ENCODE measurements at regions not wholly inside any gene's neighbourhood (a gene's known extent, or its start where the extent isn't known, plus 50 kb on each side); places are given as distances from the start of the nearest gene placed in this dataset.
"Not testable (repeated sequence)": the region's sequence is repeated elsewhere in the genome, so short reads cannot be mapped to it uniquely, and the experiment has no call there.

GRCh38 chr12:43192442-43192841, 359.6 kb downstream of the ADAMTS20 start:
- H3K4me3 Mint-ChIP-seq; H3K27me3 Mint-ChIP-seq; H3K27ac Mint-ChIP-seq; H3K9me3 ChIP-seq (ENCODE audit: control insufficient read depth in 1 of 2, low read length in 2 of 2); H3K4me1 Mint-ChIP-seq; H3K4me1 ChIP-seq (ENCODE audit: insufficient read depth, low read length); intact Hi-C loops (cut with micrococcal nuclease); H3K36me3 ChIP-seq (ENCODE audit: insufficient read depth, low read length); POLR2A ChIA-PET (ENCODE audit: partially characterized antibody); H3K27me3 ChIP-seq (ENCODE audit: insufficient read depth, low read length); DNase-seq; CTCF ChIA-PET (ENCODE audit: partially characterized antibody); H3K4me3 ChIP-seq (ENCODE audit: low read length in 2 of 2); H3K36me3 Mint-ChIP-seq; H3K27ac ChIP-seq (ENCODE audit: low read depth, low read length): not testable (repeated sequence)
- H3K9me3 Mint-ChIP-seq, result peaks cover 4 to 18% (median 6%) of the 10 kb centered on the region in 8 donors

GRCh38 chr12:43180242-43180641, 371.8 kb downstream of the ADAMTS20 start:
- no peak overlapping the region for H3K4me3 ChIP-seq (ENCODE audit: low read length in 2 of 2)
- intact Hi-C loops (cut with micrococcal nuclease), result no loop called here
- no peaks in the 10 kb centered on the region for H3K4me1 Mint-ChIP-seq
- DNase-seq, result no peak
- H3K4me1 ChIP-seq (ENCODE audit: insufficient read depth, low read length), result no peaks in the 10 kb centered on the region
- H3K4me3 Mint-ChIP-seq, result no peak overlapping the region
- H3K27ac Mint-ChIP-seq, result no peak overlapping the region
- no peak overlapping the region for H3K27ac ChIP-seq (ENCODE audit: low read depth, low read length)
- CTCF ChIA-PET (ENCODE audit: partially characterized antibody), result no interaction called here
- no peaks in the 10 kb centered on the region for H3K27me3 ChIP-seq (ENCODE audit: insufficient read depth, low read length)
- H3K27me3 Mint-ChIP-seq, result no peaks in the 10 kb centered on the region
- no peaks in the 10 kb centered on the region for H3K36me3 Mint-ChIP-seq
- POLR2A ChIA-PET (ENCODE audit: partially characterized antibody), result no interaction called here
- H3K9me3 Mint-ChIP-seq, result peaks cover 2 to 17% (median 6%) of the 10 kb centered on the region in 8 donors
- H3K9me3 ChIP-seq (ENCODE audit: control insufficient read depth in 1 of 2, low read length in 2 of 2), result no peaks in the 10 kb centered on the region
- H3K36me3 ChIP-seq (ENCODE audit: insufficient read depth, low read length), result no peaks in the 10 kb centered on the region

GRCh38 chr12:43179486-43179885, 372.5 kb downstream of the ADAMTS20 start:
- Histone ChIP-seq H3K9me3 (ENCODE audit: control insufficient read depth in 1 of 2, low read length in 2 of 2) (no peaks in the 10 kb centered on the region), H3K4me1 (ENCODE audit: insufficient read depth, low read length) (no peaks in the 10 kb centered on the region), H3K27me3 (ENCODE audit: insufficient read depth, low read length) (no peaks in the 10 kb centered on the region), H3K36me3 (ENCODE audit: insufficient read depth, low read length) (no peaks in the 10 kb centered on the region), H3K4me3 (ENCODE audit: low read length in 2 of 2) (no peak overlapping the region), H3K27ac (ENCODE audit: low read depth, low read length) (no peak overlapping the region)
- intact Hi-C loops (cut with micrococcal nuclease), result no loop called here
- no peak for DNase-seq
- Mint-ChIP-seq H3K4me3 (no peak overlapping the region), H3K4me1 (no peaks in the 10 kb centered on the region), H3K27ac (peak overlapping the region in 1 of 7 donors; percentile 83), H3K36me3 (no peaks in the 10 kb centered on the region), H3K9me3 (peaks cover 2 to 17% (median 6%) of the 10 kb centered on the region in 8 donors), H3K27me3 (no peaks in the 10 kb centered on the region)
- CTCF ChIA-PET (ENCODE audit: partially characterized antibody), result interaction anchor here (0.7 kb wide), 1 partner anchor 40 kb away, joined by 3 read pairs; no protein-coding TSS in a partner anchor
- POLR2A ChIA-PET (ENCODE audit: partially characterized antibody), result no interaction called here

- Histone ChIP-seq H3K4me3 (ENCODE audit: low read length in 2 of 2) (no peak overlapping the region), H3K27me3 (ENCODE audit: insufficient read depth, low read length) (no peaks in the 10 kb centered on the region), H3K36me3 (ENCODE audit: insufficient read depth, low read length) (no peaks in the 10 kb centered on the region), H3K9me3 (ENCODE audit: control insufficient read depth in 1 of 2, low read length in 2 of 2) (no peaks in the 10 kb centered on the region), H3K4me1 (ENCODE audit: insufficient read depth, low read length) (no peaks in the 10 kb centered on the region), H3K27ac (ENCODE audit: low read depth, low read length) (no peak overlapping the region)
- H3K27ac Mint-ChIP-seq, result no peak overlapping the region
- no peaks in the 10 kb centered on the region for H3K27me3 Mint-ChIP-seq
- intact Hi-C loops (cut with micrococcal nuclease), result no loop called here
- POLR2A ChIA-PET (ENCODE audit: partially characterized antibody), result no interaction called here
- H3K36me3 Mint-ChIP-seq, result no peaks in the 10 kb centered on the region
- peaks cover 2 to 10% (median 4%) of the 10 kb centered on the region in 8 donors for H3K9me3 Mint-ChIP-seq
- H3K4me1 Mint-ChIP-seq, result no peaks in the 10 kb centered on the region
- CTCF ChIA-PET (ENCODE audit: partially characterized antibody), result no interaction called here
- DNase-seq, result no peak
- H3K4me3 Mint-ChIP-seq, result no peak overlapping the region
Measured at GRCh38 chr12:43177276-43177675, 374.7 kb downstream of the ADAMTS20 start.

GRCh38 chr12:43169115-43169681, 382.8 kb downstream of the ADAMTS20 start:
- CTCF ChIA-PET (ENCODE audit: partially characterized antibody), result no interaction called here
- H3K4me1 ChIP-seq (ENCODE audit: insufficient read depth, low read length), result no peaks in the 10 kb centered on the region
- no peak overlapping the region for H3K27ac Mint-ChIP-seq
- H3K36me3 Mint-ChIP-seq, result no peaks in the 10 kb centered on the region
- POLR2A ChIA-PET (ENCODE audit: partially characterized antibody), result no interaction called here
- no peaks in the 10 kb centered on the region for H3K9me3 ChIP-seq (ENCODE audit: control insufficient read depth in 1 of 2, low read length in 2 of 2)
- H3K4me1 Mint-ChIP-seq, result no peaks in the 10 kb centered on the region
- no peaks in the 10 kb centered on the region for H3K27me3 Mint-ChIP-seq
- H3K36me3 ChIP-seq (ENCODE audit: insufficient read depth, low read length), result no peaks in the 10 kb centered on the region
- DNase-seq, result no peak
- H3K27me3 ChIP-seq (ENCODE audit: insufficient read depth, low read length), result no peaks in the 10 kb centered on the region
- peaks cover 0 to 6% (median 0%) of the 10 kb centered on the region in 8 donors for H3K9me3 Mint-ChIP-seq
- no peak overlapping the region for H3K4me3 ChIP-seq (ENCODE audit: low read length in 2 of 2)
- intact Hi-C loops (cut with micrococcal nuclease), result no loop called here
- H3K27ac ChIP-seq (ENCODE audit: low read depth, low read length), result no peak overlapping the region
- H3K4me3 Mint-ChIP-seq, result no peak overlapping the region

- no peaks in the 10 kb centered on the region for H3K27me3 Mint-ChIP-seq
- Histone ChIP-seq H3K27me3 (ENCODE audit: insufficient read depth, low read length) (no peaks in the 10 kb centered on the region), H3K36me3 (ENCODE audit: insufficient read depth, low read length) (no peaks in the 10 kb centered on the region), H3K27ac (ENCODE audit: low read depth, low read length) (no peak overlapping the region), H3K4me1 (ENCODE audit: insufficient read depth, low read length) (no peaks in the 10 kb centered on the region), H3K4me3 (ENCODE audit: low read length in 2 of 2) (no peak overlapping the region), H3K9me3 (ENCODE audit: control insufficient read depth in 1 of 2, low read length in 2 of 2) (no peaks in the 10 kb centered on the region)
- intact Hi-C loops (cut with micrococcal nuclease), result no loop called here
- no peak overlapping the region for H3K4me3 Mint-ChIP-seq
- DNase-seq, result no peak
- no peak overlapping the region for H3K27ac Mint-ChIP-seq
- CTCF ChIA-PET (ENCODE audit: partially characterized antibody), result no interaction called here
- no peaks in the 10 kb centered on the region for H3K36me3 Mint-ChIP-seq
- H3K9me3 Mint-ChIP-seq, result peaks cover 0 to 4% (median 0%) of the 10 kb centered on the region in 8 donors
- POLR2A ChIA-PET (ENCODE audit: partially characterized antibody), result no interaction called here
- no peaks in the 10 kb centered on the region for H3K4me1 Mint-ChIP-seq
Measured at GRCh38 chr12:43167691-43168090, 384.3 kb downstream of the ADAMTS20 start.

GRCh38 chr12:43165351-43165750, 386.7 kb downstream of the ADAMTS20 start:
- H3K36me3 Mint-ChIP-seq, result no peaks in the 10 kb centered on the region
- H3K27ac Mint-ChIP-seq, result no peak overlapping the region
- H3K4me3 Mint-ChIP-seq, result no peak overlapping the region
- intact Hi-C loops (cut with micrococcal nuclease), result no loop called here
- H3K4me3 ChIP-seq (ENCODE audit: low read length in 2 of 2), result no peak overlapping the region
- peaks cover 0 to 4% (median 2%) of the 10 kb centered on the region in 8 donors for H3K9me3 Mint-ChIP-seq
- H3K27me3 Mint-ChIP-seq, result no peaks in the 10 kb centered on the region
- H3K36me3 ChIP-seq (ENCODE audit: insufficient read depth, low read length), result no peaks in the 10 kb centered on the region
- POLR2A ChIA-PET (ENCODE audit: partially characterized antibody), result no interaction called here
- H3K4me1 Mint-ChIP-seq, result no peaks in the 10 kb centered on the region
- no peaks in the 10 kb centered on the region for H3K27me3 ChIP-seq (ENCODE audit: insufficient read depth, low read length)
- no peaks in the 10 kb centered on the region for H3K4me1 ChIP-seq (ENCODE audit: insufficient read depth, low read length)
- H3K27ac ChIP-seq (ENCODE audit: low read depth, low read length), result no peak overlapping the region
- no peaks in the 10 kb centered on the region for H3K9me3 ChIP-seq (ENCODE audit: control insufficient read depth in 1 of 2, low read length in 2 of 2)
- CTCF ChIA-PET (ENCODE audit: partially characterized antibody), result no interaction called here
- no peak for DNase-seq

GRCh38 chr12:43162138-43162537, 389.9 kb downstream of the ADAMTS20 start:
- H3K4me1 ChIP-seq (ENCODE audit: insufficient read depth, low read length), result no peaks in the 10 kb centered on the region
- H3K27me3 ChIP-seq (ENCODE audit: insufficient read depth, low read length), result no peaks in the 10 kb centered on the region
- no peak overlapping the region for H3K27ac ChIP-seq (ENCODE audit: low read depth, low read length)
- no peaks in the 10 kb centered on the region for H3K36me3 ChIP-seq (ENCODE audit: insufficient read depth, low read length)
- intact Hi-C loops (cut with micrococcal nuclease), result no loop called here
- no peak overlapping the region for H3K27ac Mint-ChIP-seq
- H3K9me3 Mint-ChIP-seq, result peaks cover 0 to 5% (median 1%) of the 10 kb centered on the region in 8 donors
- no peak overlapping the region for H3K4me3 ChIP-seq (ENCODE audit: low read length in 2 of 2)
- H3K9me3 ChIP-seq (ENCODE audit: control insufficient read depth in 1 of 2, low read length in 2 of 2), result no peaks in the 10 kb centered on the region
- no peaks in the 10 kb centered on the region for H3K27me3 Mint-ChIP-seq
- no peak for DNase-seq
- H3K4me3 Mint-ChIP-seq, result no peak overlapping the region
- CTCF ChIA-PET (ENCODE audit: partially characterized antibody), result no interaction called here
- POLR2A ChIA-PET (ENCODE audit: partially characterized antibody), result no interaction called here
- no peaks in the 10 kb centered on the region for H3K4me1 Mint-ChIP-seq
- H3K36me3 Mint-ChIP-seq, result no peaks in the 10 kb centered on the region

All from CD4-positive, alpha-beta memory T cell (primary cell).